SIG-M5 treated with dmso at 0.1 percent for 504 hours (cell line): ENCODE measurements at regions not wholly inside any gene's neighbourhood (a gene's known extent, or its start where the extent isn't known, plus 50 kb on each side); places are given as distances from the start of the nearest gene placed in this dataset.

Source experiments
- DNase-seq: peaks from one replicate; lab custom pipeline; 2025; ENCODE audit not compliant: unreplicated experiment; lab: John Stamatoyannopoulos, UW

- no peak for DNase-seq
Measured at GRCh38 chr12:19010087-19010486, 119.4 kb upstream of the PLEKHA5 start.

- no peak for DNase-seq
Measured at GRCh38 chr12:19010726-19011125, 118.8 kb upstream of the PLEKHA5 start.

GRCh38 chr12:19012965-19013364 lies 116.6 kb upstream of the PLEKHA5 start:
- no peak for DNase-seq

- DNase-seq: no peak
Measured at GRCh38 chr12:19014240-19014639, 115.3 kb upstream of the PLEKHA5 start.

GRCh38 chr12:19015285-19015684 lies 114.2 kb upstream of the PLEKHA5 start:
- DNase-seq: no peak

- DNase-seq: no peak
Measured at GRCh38 chr12:19018302-19018970, 111.1 kb upstream of the PLEKHA5 start.

GRCh38 chr12:19021240-19021639 lies 108.3 kb upstream of the PLEKHA5 start:
- no peak for DNase-seq

GRCh38 chr12:19021646-19022045 lies 107.9 kb upstream of the PLEKHA5 start:
- no peak for DNase-seq

- DNase-seq: no peak
Measured at GRCh38 chr12:19025582-19025981, 104.0 kb upstream of the PLEKHA5 start.

GRCh38 chr12:19026034-19026433 lies 103.5 kb upstream of the PLEKHA5 start:
- no peak for DNase-seq

- DNase-seq: no peak
Measured at GRCh38 chr12:19026614-19027488, 102.7 kb upstream of the PLEKHA5 start.

GRCh38 chr12:19030180-19030579 lies 99.4 kb upstream of the PLEKHA5 start:
- DNase-seq: no peak

GRCh38 chr12:19030603-19031002 lies 98.9 kb upstream of the PLEKHA5 start:
- no peak for DNase-seq

- DNase-seq: no peak
Measured at GRCh38 chr12:19031032-19031431, 98.5 kb upstream of the PLEKHA5 start.

GRCh38 chr12:19032826-19033225 lies 96.7 kb upstream of the PLEKHA5 start:
- no peak for DNase-seq

- no peak for DNase-seq
Measured at GRCh38 chr12:19033244-19033643, 96.3 kb upstream of the PLEKHA5 start.

- DNase-seq: no peak
Measured at GRCh38 chr12:19034937-19035336, 94.6 kb upstream of the PLEKHA5 start.

- DNase-seq: no peak
Measured at GRCh38 chr12:19035536-19035935, 94.0 kb upstream of the PLEKHA5 start.

- DNase-seq: no peak
Measured at GRCh38 chr12:19036673-19037357, 92.7 kb upstream of the PLEKHA5 start.

GRCh38 chr12:19038209-19038608 lies 91.3 kb upstream of the PLEKHA5 start:
- no peak for DNase-seq

- no peak for DNase-seq
Measured at GRCh38 chr12:19039515-19039914, 90.0 kb upstream of the PLEKHA5 start.

- no peak for DNase-seq
Measured at GRCh38 chr12:19042221-19042620, 87.3 kb upstream of the PLEKHA5 start.
